Inferior parietal cortex (tissue), 1 donor: ENCODE measurements at regions not wholly inside any gene's neighbourhood (a gene's known extent, or its start where the extent isn't known, plus 50 kb on each side); places are given as distances from the start of the nearest gene placed in this dataset.
"Not testable (repeated sequence)": the region's sequence is repeated elsewhere in the genome, so short reads cannot be mapped to it uniquely, and the experiment has no call there.

Source experiments
- DNase-seq: peaks from one replicate; pipeline ENCODE4 v3.0.0-alpha.2; 2016; ENCODE audit errors: extremely low spot score

- DNase-seq, result no peak
These were observed 50.6 kb upstream of the TMEM170B start for GRCh38 chr6:11486959-11487358.

- no peak for DNase-seq
These were observed 51.1 kb upstream of the TMEM170B start for GRCh38 chr6:11486486-11486885.

GRCh38 chr6:11486051-11486450 lies 51.5 kb upstream of the TMEM170B start:
- no peak for DNase-seq

- no peak for DNase-seq
These were observed 52.3 kb upstream of the TMEM170B start for GRCh38 chr6:11485271-11485670.

GRCh38 chr6:11484441-11484840 lies 53.1 kb upstream of the TMEM170B start:
- DNase-seq, result no peak

- DNase-seq, result no peak
These were observed 54.9 kb upstream of the TMEM170B start for GRCh38 chr6:11482616-11483015.

GRCh38 chr6:11480541-11480940 lies 57.0 kb upstream of the TMEM170B start:
- no peak for DNase-seq

- DNase-seq, result no peak
These were observed 58.3 kb upstream of the TMEM170B start for GRCh38 chr6:11479296-11479695.

GRCh38 chr6:11478586-11478985 lies 59.0 kb upstream of the TMEM170B start:
- no peak for DNase-seq

GRCh38 chr6:11475016-11475415 lies 62.5 kb upstream of the TMEM170B start:
- no peak for DNase-seq

GRCh38 chr6:11473008-11473740 lies 64.4 kb upstream of the TMEM170B start:
- DNase-seq, result no peak

GRCh38 chr6:11471261-11471660 lies 66.3 kb upstream of the TMEM170B start:
- DNase-seq, result no peak

- no peak for DNase-seq
These were observed 67.9 kb upstream of the TMEM170B start for GRCh38 chr6:11469684-11470083.

- not testable (repeated sequence) for DNase-seq
These were observed 69.3 kb upstream of the TMEM170B start for GRCh38 chr6:11468271-11468670.

GRCh38 chr6:11467364-11467763 lies 70.2 kb upstream of the TMEM170B start:
- DNase-seq, result no peak

- no peak for DNase-seq
These were observed 74.2 kb upstream of the TMEM170B start for GRCh38 chr6:11463398-11463780.

GRCh38 chr6:11462742-11463397 lies 74.7 kb upstream of the TMEM170B start:
- DNase-seq, result no peak

- no peak for DNase-seq
These were observed 76.5 kb upstream of the TMEM170B start for GRCh38 chr6:11460837-11461661.

GRCh38 chr6:11460001-11460668 lies 77.4 kb upstream of the TMEM170B start:
- DNase-seq, result no peak

GRCh38 chr6:11459079-11459610 lies 78.4 kb upstream of the TMEM170B start:
- no peak for DNase-seq

GRCh38 chr6:11458509-11458908 lies 79.0 kb upstream of the TMEM170B start:
- no peak for DNase-seq

- not testable (repeated sequence) for DNase-seq
These were observed 80.1 kb upstream of the TMEM170B start for GRCh38 chr6:11457422-11457821.
